ENCODE measurements at regions not wholly inside any gene's neighbourhood (a gene's known extent, or its start where the extent isn't known, plus 50 kb on each side); places are given as distances from the start of the nearest gene placed in this dataset.

- DNase-seq: no peak
- H3F3A ChIP-seq (replicated peaks; ENCODE audit: insufficient read depth): no peaks in the 10 kb centered on the region
- no peak overlapping the region for H2AFZ ChIP-seq (ENCODE audit: low read depth)
- H3K79me2 ChIP-seq (ENCODE audit: insufficient read depth): no peaks in the 10 kb centered on the region
- H3K36me3 ChIP-seq (replicated peaks in 1 of 2; ENCODE audit: control insufficient read depth in 1 of 2, insufficient read depth in 2 of 2, low read length in 1 of 2): no peaks in the 10 kb centered on the region
- H3K9ac ChIP-seq: no peak overlapping the region
- WGBS (ENCODE audit: low lambda C conversion rate): 0% methylated on average over 1 of the region's 2 CpGs
- CTCF ChIA-PET: no interaction called here
- H4K20me1 ChIP-seq (ENCODE audit: insufficient read depth): no peaks in the 10 kb centered on the region
- H3K9me2 ChIP-seq: no peaks in the 10 kb centered on the region
- H3K27me3 ChIP-seq (ENCODE audit: insufficient read depth): peaks cover 13% of the 10 kb centered on the region; the same call in 1 of the 2 replicates
- no peaks in the 10 kb centered on the region for H3K9me3 ChIP-seq
- no peak for TF ChIP-seq NRF1 (IDR thresholded peaks at IDR 0.05; ENCODE audit: low read depth, low read length)
- no peak for TF ChIP-seq REST (IDR thresholded peaks at IDR 0.05; ENCODE audit: low read depth, low read length)
- TF ChIP-seq POLR2AphosphoS5 (IDR thresholded peaks at IDR 0.05; ENCODE audit: low read depth, low read length): no peak
- H3K4me1 ChIP-seq (ENCODE audit: control insufficient read depth in 1 of 2, insufficient read depth in 2 of 2, low read depth in 1 of 2, low read length in 1 of 2): no peaks in the 10 kb centered on the region
- no peak overlapping the region for H3K27ac ChIP-seq (ENCODE audit: low read depth in 2 of 2, low read length in 1 of 2)
- H3K4me2 ChIP-seq: no peak overlapping the region
- H3K4me3 ChIP-seq (ENCODE audit: low read depth in 2 of 2, low read length in 1 of 2): no peak overlapping the region
- POLR2A ChIA-PET: no interaction called here
Measured at GRCh38 chr14:98859301-98859700, 412.7 kb downstream of the BCL11B start.

- no peak overlapping the region for H2AFZ ChIP-seq (ENCODE audit: low read depth)
- no peaks in the 10 kb centered on the region for H3K9me2 ChIP-seq
- no peak overlapping the region for H3K9ac ChIP-seq
- H3K36me3 ChIP-seq (replicated peaks in 1 of 2; ENCODE audit: control insufficient read depth in 1 of 2, insufficient read depth in 2 of 2, low read length in 1 of 2): no peaks in the 10 kb centered on the region
- WGBS (ENCODE audit: low lambda C conversion rate): 17% methylated on average over 1 of the region's 2 CpGs
- no peaks in the 10 kb centered on the region for H3K4me1 ChIP-seq (ENCODE audit: control insufficient read depth in 1 of 2, insufficient read depth in 2 of 2, low read depth in 1 of 2, low read length in 1 of 2)
- ChIA-PET POLR2A (no interaction called here), CTCF (no interaction called here)
- no peaks in the 10 kb centered on the region for H3F3A ChIP-seq (replicated peaks; ENCODE audit: insufficient read depth)
- H3K9me3 ChIP-seq: no peaks in the 10 kb centered on the region
- no peaks in the 10 kb centered on the region for H3K27me3 ChIP-seq (ENCODE audit: insufficient read depth)
- no peak overlapping the region for H3K27ac ChIP-seq (ENCODE audit: low read depth in 2 of 2, low read length in 1 of 2)
- no peak for DNase-seq
- no peaks in the 10 kb centered on the region for H3K79me2 ChIP-seq (ENCODE audit: insufficient read depth)
- TF ChIP-seq MAX (IDR thresholded peaks at IDR 0.05; ENCODE audit: low read depth) (no peak), RFX5 (IDR thresholded peaks at IDR 0.05; ENCODE audit: low read length) (no peak), MEF2A (IDR thresholded peaks at IDR 0.05; ENCODE audit: borderline replicate concordance, low read depth) (no peak), CTCF (IDR thresholded peaks at IDR 0.05) (no peak), FOSL2 (IDR thresholded peaks at IDR 0.05; ENCODE audit: borderline replicate concordance, low read depth) (no peak), GATA2 (CRISPR knock-in tag; IDR thresholded peaks at IDR 0.05) (no peak), ELF1 (IDR thresholded peaks at IDR 0.05) (no peak), YY1 (IDR thresholded peaks at IDR 0.05; ENCODE audit: low read depth) (no peak), NFIC (IDR thresholded peaks at IDR 0.05; ENCODE audit: borderline replicate concordance) (no peak), GABPA (IDR thresholded peaks at IDR 0.05; ENCODE audit: low read depth) (no peak), TCF12 (IDR thresholded peaks at IDR 0.05) (no peak), POLR2AphosphoS5 (IDR thresholded peaks at IDR 0.05; ENCODE audit: low read depth, low read length) (no peak)
- TF ChIP-seq, protein P1, sequence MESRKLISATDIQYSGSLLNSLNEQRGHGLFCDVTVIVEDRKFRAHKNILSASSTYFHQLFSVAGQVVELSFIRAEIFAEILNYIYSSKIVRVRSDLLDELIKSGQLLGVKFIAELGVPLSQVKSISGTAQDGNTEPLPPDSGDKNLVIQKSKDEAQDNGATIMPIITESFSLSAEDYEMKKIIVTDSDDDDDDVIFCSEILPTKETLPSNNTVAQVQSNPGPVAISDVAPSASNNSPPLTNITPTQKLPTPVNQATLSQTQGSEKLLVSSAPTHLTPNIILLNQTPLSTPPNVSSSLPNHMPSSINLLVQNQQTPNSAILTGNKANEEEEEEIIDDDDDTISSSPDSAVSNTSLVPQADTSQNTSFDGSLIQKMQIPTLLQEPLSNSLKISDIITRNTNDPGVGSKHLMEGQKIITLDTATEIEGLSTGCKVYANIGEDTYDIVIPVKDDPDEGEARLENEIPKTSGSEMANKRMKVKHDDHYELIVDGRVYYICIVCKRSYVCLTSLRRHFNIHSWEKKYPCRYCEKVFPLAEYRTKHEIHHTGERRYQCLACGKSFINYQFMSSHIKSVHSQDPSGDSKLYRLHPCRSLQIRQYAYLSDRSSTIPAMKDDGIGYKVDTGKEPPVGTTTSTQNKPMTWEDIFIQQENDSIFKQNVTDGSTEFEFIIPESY (IDR thresholded peaks at IDR 0.05; ENCODE audit: borderline replicate concordance, low read depth): no peak
- H3K4me2 ChIP-seq: no peak overlapping the region
- no peaks in the 10 kb centered on the region for H4K20me1 ChIP-seq (ENCODE audit: insufficient read depth)
- no peak overlapping the region for H3K4me3 ChIP-seq (ENCODE audit: low read depth in 2 of 2, low read length in 1 of 2)
Measured at GRCh38 chr14:98864211-98864610, 407.8 kb downstream of the BCL11B start.

Data from SK-N-SH (cell line).